ENCODE measurements at regions not wholly inside any gene's neighbourhood (a gene's known extent, or its start where the extent isn't known, plus 50 kb on each side); places are given as distances from the start of the nearest gene placed in this dataset.
"Not testable (repeated sequence)": the region's sequence is repeated elsewhere in the genome, so short reads cannot be mapped to it uniquely, and the experiment has no call there.

- not testable (repeated sequence) for DNase-seq (ENCODE audit: low spot score)
Measured at GRCh38 chr14:106004937-106005795, 478.8 kb downstream of the TMEM121 start.

DNA sequence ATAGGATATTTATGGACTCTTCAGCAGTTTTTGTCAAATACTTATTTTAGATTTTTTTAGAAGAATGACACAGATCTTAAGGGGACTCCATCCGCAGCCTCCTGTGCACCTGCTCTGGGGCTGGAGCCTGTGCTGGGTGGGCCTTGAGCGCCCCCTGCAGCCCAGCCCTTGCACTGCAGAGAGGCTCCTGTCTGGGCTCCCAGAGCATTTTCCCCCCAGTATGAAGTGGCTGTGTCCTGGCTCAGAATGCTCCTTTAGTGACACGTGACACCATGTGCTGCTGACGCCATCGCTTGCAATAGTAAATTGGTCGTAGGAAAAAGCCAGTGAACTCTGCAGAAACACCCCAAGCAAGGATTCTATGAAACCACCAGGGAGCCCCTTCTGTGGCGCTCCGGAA lies 479.7 kb downstream of the TMEM121 start:
- DNase-seq (ENCODE audit: low spot score) = not testable (repeated sequence)

- DNase-seq (ENCODE audit: low spot score) = not testable (repeated sequence)
Measured at GRCh38 chr14:106006716-106007115, 480.3 kb downstream of the TMEM121 start.

GRCh38 chr14:106010783-106011182 lies 484.4 kb downstream of the TMEM121 start:
- DNase-seq (ENCODE audit: low spot score) = no peak

DNA sequence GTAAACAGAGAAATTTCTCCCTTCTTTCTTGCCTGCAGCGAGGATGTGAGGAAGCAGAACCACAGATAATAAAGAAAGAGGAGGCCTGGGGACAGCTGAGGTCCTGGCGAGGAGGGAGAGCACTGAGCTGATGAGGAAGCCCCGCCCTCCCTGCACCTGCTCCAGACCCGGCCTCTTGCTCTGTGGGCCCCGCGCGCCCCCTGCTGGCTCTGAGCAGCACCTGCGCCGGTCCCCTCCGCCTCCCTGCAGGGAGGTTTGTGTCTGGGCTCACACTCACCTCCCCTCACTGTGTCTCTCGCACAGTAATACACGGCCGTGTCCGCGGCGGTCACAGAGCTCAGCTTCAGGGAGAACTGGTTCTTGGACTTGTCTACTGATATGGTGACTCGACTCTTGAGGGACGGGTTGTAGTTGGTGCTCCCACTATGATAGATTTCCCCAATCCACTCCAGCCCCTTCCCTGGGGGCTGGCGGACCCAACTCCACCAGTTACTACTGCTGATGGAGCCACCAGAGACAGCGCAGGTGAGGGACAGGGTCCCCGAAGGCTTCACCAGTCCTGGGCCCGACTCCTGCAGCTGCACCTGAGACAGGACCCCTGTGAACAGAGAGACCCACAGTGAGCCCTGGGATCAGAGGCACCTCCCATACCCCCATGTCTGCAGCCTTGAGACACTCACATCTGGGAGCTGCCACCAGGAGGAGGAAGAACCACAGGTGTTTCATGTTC lies 485.4 kb downstream of the TMEM121 start:
- not testable (repeated sequence) for DNase-seq (ENCODE audit: low spot score)

- DNase-seq (ENCODE audit: low spot score) = not testable (repeated sequence)
Measured at GRCh38 chr14:106012361-106012725, 486.0 kb downstream of the TMEM121 start.

- DNase-seq (ENCODE audit: low spot score) = no peak
Measured at GRCh38 chr14:106013879-106014376, 487.5 kb downstream of the TMEM121 start.

DNA sequence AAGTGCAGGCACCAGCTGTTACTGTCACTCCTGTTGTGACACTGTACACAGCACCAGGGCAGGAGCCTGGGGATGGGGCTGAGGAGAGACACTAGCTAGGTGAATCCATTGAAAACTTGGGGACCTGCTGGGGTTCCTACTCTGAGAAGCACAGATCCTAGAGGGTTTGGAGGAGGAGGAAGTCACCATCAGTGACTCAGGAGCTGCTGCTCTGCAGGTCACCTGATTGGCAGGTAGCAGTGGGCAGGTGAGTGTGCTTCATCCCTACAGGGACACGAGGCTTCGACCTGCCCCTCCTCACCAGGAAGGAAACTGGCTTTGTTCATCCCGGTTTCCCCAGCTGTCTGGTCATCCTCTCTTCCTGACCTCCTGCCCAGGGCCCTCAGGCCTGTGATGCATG lies 491.6 kb downstream of the TMEM121 start:
- not testable (repeated sequence) for DNase-seq (ENCODE audit: low spot score)

DNA sequence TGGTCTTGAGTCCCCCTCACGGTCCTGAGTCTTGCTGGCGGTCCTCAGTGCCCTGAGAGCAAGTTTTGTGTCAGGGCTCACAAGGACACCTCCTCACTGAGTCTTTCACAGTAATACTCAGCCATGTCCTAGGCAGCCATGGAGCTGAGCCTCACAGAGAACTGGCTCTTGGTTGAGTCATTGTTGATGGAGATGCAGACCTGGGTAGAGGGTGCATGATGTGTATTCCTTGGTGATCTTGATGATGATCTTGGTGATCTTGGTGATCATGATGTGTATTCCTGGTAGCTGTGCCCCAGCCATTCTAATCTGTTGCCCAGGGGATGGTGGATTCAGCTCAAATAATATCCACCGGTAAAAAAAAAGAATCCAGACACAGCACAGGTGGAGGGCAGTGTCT lies 495.4 kb downstream of the TMEM121 start:
- DNase-seq (ENCODE audit: low spot score) = no peak

DNA sequence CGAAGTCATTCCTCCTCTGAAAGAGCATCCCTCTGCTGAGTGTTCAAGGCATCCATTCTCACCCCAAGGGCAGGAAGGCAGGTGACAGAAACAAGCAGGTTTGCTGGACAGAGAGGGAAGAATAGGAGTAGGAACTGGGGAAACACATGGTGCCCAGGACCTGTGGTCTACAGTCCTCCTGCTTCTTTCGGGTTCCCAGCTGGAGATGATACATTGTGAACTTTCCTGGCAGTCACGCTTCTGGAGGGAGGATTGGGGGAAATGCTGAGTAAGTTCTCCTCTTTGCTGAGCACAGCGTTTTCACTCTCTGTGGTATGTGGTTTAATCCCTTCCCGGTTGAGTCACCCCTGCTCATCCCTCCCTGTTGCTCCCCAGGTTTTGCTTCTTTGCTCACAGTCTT lies 496.3 kb downstream of the TMEM121 start:
- not testable (repeated sequence) for DNase-seq (ENCODE audit: low spot score)

- DNase-seq (ENCODE audit: low spot score) = no peak
Measured at GRCh38 chr14:106023411-106023810, 497.0 kb downstream of the TMEM121 start.

GRCh38 chr14:106024983-106025604 lies 498.7 kb downstream of the TMEM121 start:
- DNase-seq (ENCODE audit: low spot score) = no peak

- DNase-seq (ENCODE audit: low spot score) = no peak
Measured at GRCh38 chr14:106026026-106026425, 499.6 kb downstream of the TMEM121 start.

DNA sequence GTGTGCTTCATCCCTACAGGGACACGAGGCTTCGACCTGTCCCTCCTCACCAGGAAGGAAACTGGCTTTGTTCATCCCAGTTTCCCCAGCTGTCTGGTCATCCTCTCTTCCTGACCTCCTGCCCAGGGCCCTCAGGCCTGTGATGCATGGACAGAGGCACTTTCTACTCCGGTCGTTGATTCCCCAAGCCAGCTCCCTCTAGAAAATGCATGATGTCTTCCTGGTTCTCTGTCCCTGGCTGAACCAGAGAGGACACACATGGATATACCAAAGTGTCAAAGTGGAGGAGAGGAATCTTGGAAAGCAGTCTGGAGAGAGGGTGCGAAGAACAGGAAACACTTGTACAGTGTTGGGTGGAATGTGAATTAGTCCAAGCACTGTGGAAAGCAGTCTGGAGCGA lies 501.4 kb downstream of the TMEM121 start:
- not testable (repeated sequence) for DNase-seq (ENCODE audit: low spot score)

- DNase-seq (ENCODE audit: low spot score) = no peak
Measured at GRCh38 chr14:106029959-106030358, 503.6 kb downstream of the TMEM121 start.

GRCh38 chr14:106037380-106037779 lies 511.0 kb downstream of the TMEM121 start:
- DNase-seq (ENCODE audit: low spot score) = no peak

DNA sequence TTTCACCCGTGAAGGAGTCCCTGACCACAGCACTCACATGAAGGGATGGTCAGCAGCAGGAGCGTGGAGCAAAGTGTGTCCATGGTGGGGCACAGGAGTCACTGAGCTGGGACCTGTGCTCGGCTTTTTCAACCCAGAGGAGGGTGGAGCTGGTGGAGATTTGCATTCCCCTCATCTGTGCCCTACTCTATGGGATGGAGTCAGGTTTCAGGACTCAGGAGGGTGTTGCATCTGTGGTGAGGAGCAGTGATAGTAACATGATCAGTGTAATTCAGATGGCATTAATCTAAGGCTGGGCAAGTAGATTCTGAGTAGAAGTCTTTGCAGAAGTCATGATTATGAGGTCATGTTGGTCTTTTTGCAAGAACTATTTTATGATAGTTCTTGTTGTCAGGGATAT lies 511.9 kb downstream of the TMEM121 start:
- no peak for DNase-seq (ENCODE audit: low spot score)

- no peak for DNase-seq (ENCODE audit: low spot score)
Measured at GRCh38 chr14:106039400-106039799, 513.0 kb downstream of the TMEM121 start.

DNA sequence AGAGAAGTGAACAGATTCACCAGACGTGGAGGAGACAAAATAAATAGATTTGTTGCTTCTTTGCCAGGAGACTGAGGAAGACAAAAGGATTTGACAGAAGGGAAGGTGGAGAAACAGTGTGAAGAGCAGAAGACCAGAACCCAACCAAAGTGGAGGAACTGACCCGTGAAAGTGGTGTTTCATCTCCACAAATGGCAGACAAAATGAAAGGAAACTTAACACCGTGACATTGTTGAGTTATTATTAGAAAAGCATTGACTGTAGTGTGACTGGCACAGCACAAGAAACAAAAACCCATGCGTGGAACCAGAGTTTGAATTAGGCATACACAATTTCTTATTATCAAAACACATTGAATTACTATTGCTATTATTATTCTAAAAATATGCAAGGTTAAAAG lies 518.1 kb downstream of the TMEM121 start:
- no peak for DNase-seq (ENCODE audit: low spot score)

DNA sequence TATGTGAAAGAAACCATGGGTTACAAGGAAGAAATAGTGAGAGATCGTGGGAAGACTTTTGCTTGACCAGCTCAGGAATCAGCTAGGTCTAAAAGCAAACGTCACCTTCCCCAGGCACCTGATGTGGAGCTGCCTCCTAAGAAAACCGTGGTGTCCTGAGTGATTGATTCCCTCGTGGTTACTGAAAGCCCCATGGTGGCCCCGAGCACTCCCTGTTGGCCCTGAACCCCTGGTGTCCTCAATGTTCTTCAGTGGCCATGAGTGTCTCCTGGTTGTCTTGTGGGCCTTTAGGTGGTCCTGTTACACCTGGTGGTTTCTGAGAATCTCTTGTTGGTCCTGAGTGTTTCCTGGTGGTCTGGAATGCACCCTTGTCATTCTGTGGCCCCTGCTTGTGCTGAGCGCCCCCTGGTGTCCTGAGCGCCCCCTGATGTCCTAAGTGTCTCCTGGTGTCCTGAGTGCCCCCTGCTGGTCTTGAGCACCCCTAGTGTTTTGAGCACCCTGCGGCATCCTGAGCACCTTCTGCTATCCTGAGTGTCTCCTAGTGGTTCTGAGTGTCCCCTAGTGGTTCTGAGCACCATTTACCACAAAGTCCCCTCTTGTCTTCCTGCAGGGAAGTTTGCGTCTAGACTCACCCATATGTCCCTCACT lies 518.7 kb downstream of the TMEM121 start:
- DNase-seq (ENCODE audit: low spot score) = no peak

- DNase-seq (ENCODE audit: low spot score) = no peak
Measured at GRCh38 chr14:106051796-106052195, 525.4 kb downstream of the TMEM121 start.

DNA sequence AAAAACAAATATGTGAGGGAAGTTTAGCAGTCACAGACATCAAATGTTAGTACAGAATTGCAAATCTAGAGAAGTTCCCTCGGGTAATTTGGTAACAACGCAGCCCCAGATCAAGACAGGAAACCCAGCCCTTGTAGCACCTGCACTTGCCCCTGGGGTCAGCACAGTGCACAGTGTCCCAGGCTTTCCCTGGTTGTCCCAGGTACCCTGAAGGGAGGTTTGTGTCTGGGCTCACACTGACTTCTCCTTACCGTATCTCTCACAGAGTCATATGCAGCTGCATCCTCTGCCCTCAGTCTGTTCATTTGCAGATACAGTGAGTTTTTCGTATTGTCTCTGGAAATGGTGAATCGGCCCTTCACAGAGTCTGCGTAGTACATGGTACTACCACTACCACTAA lies 528.9 kb downstream of the TMEM121 start:
- DNase-seq (ENCODE audit: low spot score) = no peak
